T47D (cell line): ENCODE measurements at regions not wholly inside any gene's neighbourhood (a gene's known extent, or its start where the extent isn't known, plus 50 kb on each side); places are given as distances from the start of the nearest gene placed in this dataset.

Experiments used
- DNase-seq, 2 experiments: peaks; one replicate each; pipeline versions ENCODE4 v3.0.0 to v3.0.0-alpha.2; 2011 to 2012; ENCODE audit warnings: low read depth in 1 of 2, low spot score in 1 of 2
- JUND ChIP-seq: IDR thresholded peaks from 2 replicates; pipeline ENCODE4 v1.6.1; 2012; ENCODE audit warnings: low read depth
- in situ Hi-C: cut with HindIII; loops from 2 replicates; pipeline ENCODE4 v1.10.0; 2016; ENCODE audit warnings: low sequenced_read_pairs, low pct_unique_long_range_greater_than_20kb

DNA sequence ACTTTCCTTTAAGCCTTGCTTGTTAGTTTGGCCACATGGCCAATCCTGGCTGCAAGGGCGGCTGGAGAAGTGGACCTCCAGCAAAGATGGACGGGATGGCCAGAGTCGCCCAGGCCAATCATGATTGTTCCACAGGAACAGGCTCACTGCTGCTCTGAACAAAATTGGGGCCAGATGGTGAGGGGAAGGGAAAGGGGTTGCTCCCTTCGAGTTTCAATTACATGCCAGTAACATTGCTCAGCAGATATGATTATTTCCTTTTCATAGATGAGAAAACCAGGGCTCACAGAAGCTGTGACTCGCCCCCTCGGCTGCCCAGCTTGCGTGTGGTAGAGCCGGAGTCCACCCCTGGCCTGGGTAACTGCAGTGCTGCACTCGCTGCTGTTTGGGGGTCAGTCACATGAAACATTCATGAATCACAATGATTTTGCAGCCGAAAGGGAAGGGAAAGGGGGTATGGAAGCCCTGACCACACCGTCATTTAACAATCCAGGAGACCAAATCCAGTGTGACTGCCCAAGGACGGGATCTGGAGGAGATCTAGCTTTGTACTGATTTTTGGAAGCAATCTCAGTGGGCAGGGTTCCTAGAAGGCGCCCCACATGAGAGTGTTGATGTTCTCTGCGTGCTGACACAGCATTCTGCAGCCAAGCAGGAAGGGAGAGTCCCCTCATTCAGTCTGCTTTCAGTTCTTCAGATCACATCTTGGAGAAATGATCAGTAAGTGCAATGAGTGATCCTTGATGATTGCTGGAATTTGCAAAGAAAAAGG lies 77.3 kb upstream of the MSX1 start:
- no peak for TF ChIP-seq JUND
- DNase-seq = no peak
- in situ Hi-C loops = no loop called here

DNA sequence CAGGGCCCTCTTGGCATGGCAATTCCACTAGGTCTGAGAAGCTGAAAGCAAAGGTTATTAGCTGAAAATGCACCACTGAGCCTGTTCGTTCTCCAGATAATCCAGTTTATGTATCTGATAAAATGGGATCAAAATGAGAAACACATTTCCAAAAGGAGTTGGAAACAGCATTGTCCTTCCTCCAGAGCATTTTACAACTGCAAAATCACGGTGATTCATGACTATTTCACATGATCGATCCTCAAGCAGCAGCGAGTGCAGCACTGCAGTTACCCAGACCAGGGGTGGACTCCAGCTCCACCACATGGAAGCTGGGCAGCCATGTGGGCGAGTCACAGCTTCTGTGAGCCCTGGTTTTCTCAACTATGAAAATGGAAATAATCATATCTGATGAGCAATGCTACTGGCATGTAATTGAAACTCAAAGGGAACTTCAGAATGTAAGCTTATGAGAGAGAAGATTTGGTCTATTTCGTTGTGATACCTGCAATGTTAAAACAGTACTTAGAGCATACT lies 78.7 kb upstream of the MSX1 start:
- TF ChIP-seq JUND = no peak
- DNase-seq = no peak

DNA sequence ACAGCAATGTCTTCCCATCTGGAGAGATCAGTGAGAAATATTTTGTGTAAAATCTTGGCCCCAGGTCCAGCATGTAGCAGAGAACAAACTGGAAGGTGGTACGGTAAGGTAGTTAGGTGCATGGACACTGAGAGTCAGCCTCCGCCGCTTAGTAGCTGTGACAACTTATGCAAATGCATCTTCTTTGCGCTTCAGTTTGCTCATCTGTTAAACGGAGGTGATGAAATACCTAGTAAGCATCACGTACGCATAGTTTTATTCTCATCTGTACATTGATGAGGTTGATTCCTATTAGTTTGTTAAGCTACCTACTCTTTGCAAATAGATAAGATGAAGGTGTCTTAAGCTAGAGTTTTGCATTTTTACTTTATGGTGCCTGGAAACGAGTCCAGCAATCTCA lies 80.0 kb upstream of the MSX1 start:
- in situ Hi-C loops = no loop called here
- TF ChIP-seq JUND = no peak
- DNase-seq = no peak

More for the DNA sequence above, 78.7 kb upstream of the MSX1 start:
- in situ Hi-C loops = no loop called here

DNA sequence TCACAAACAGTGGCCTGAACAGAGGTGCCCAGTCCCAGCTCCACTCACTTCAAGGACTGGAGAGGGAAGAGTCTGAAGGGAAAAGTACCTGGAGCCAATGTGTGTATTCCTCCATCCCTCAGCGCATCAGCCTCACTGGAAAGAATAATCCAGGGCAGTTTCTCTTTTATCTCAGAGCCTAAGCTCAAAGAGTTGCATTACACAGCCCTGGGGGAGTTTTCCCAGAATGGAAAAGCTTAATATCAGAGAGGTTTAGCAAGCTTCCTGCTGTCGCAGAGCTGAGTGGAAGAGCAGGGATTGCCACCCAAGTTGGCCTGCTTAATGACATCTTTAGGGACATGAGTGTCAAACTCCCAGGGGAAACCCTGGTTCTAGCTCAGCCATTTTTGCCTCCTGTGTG lies 80.4 kb upstream of the MSX1 start:
- DNase-seq = no peak
- in situ Hi-C loops = no loop called here
- TF ChIP-seq JUND = no peak

DNA sequence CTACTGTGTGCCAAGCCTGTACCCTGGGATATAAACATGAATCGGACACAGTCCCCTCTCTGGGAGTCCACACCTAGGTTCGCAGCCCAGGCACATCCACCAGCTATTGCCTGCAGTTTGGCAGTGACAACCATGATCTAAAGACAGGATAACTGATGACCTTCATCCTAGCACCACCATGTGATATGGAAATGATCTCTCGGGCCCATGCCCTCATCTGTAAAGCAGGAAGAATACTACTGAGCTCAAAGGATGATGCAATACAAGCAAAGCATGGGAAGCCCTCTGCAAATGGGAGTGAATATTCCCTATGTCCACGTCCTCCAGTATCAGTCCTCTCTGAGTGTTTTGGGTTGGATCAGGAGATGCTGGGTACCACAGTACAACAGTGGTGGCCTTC lies 80.9 kb upstream of the MSX1 start:
- no peak for DNase-seq
- in situ Hi-C loops = no loop called here
- TF ChIP-seq JUND = no peak

DNA sequence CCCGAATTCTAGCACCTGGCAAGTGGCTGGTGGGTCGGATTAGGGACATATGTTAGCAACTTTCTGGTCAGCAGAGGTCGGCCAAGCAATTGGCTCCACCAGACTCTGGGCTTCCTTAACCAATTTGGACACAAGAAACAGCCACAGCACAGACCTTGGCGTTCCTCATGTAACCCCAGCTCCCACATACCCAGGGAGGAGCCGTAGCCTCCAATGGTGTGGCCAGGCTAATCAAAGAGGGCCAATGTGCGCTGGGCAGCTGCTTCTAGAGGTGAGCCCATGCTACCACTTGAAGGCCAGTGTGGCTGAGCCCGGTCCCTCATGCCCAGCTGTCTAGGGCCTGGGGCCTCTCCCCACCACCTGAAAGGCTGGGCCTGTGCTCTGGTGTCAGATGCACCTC lies 82.5 kb upstream of the MSX1 start:
- DNase-seq = no peak
- in situ Hi-C loops = no loop called here
- no peak for TF ChIP-seq JUND

DNA sequence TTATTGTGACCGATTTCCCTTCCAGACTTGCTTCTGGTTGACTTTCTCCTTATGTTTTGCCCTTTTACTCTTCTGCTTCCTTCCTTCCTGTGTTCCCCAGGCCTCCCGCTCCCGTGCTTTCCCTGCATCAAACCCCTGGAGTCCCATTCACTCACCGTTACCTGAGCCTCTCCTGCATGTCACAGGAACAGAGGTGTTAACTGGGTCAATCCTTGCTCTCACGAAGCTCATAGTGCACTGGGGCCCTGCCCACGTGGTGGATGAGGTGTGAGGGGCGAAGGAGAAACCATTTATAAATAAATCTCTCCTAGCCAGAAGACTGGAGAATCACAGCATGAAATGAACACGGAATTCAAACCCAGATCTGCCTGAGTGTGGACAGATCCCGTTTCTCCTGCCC lies 83.1 kb upstream of the MSX1 start:
- TF ChIP-seq JUND = no peak
- DNase-seq = no peak
- in situ Hi-C loops = no loop called here

DNA sequence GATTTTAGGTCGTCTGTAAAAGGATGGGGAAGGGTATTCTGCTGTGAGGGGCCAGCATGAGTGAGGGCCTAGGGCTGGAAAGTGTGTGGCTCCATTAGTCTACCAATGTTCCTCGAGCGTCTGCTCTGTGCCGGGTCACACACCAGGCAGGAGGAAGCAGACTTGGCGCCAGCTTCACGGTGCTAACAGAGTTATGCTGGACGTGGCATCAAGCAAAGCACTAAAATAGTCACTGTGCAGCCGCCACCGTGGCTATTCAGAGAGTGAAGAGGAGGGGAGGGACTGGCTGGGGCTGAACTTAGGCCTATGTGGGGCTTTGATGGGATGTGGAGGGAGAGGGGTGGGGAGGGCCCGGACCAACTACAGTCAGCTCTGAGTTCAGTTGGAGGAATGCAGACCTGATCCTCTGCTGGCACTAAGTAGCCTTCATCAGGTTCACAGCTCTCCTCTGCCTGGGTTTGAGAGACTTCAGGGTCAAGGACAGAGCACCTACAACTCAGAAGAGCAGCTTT lies 83.9 kb upstream of the MSX1 start:
- in situ Hi-C loops = no loop called here
- TF ChIP-seq JUND = no peak
- no peak for DNase-seq

DNA sequence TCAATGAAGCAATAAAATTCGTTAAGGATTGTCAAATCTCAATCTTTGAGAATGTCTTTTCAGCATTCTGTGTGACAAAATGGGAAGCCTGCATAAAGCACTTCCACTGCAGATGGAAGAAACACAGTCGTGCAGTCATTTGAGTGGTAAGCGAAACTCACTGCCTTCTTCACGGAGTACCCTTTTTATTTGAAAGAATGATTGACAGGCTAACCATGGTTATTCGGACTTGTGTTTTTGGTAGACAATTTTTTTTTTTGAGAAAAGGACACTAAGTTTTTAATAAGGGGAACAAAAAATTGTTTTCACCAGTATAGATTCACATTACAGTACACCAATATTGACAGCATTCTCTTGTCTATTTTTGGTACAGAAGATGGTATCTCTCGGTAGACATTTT lies 86.9 kb upstream of the MSX1 start:
- TF ChIP-seq JUND = no peak
- in situ Hi-C loops = no loop called here
- no peak for DNase-seq

DNA sequence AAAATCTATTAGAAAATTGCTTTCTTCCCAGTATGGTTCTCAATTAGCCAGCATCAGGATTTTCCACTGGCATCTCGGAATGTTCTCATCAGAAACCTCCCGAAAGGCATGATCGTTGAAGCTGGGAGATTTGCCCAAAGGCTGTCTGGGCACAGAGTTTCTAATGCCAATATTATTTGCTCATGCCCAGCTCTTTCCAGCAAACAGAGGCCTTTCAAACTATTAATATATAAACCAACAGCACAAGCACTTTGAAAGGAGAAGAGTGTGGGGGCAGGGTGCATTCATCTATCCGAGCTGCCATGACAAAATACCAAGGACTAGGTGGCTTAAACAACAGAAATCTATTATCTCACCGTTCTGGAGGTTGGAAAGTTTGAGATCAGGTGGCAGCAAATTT lies 88.3 kb upstream of the MSX1 start:
- TF ChIP-seq JUND = no peak
- in situ Hi-C loops = no loop called here
- no peak for DNase-seq

DNA sequence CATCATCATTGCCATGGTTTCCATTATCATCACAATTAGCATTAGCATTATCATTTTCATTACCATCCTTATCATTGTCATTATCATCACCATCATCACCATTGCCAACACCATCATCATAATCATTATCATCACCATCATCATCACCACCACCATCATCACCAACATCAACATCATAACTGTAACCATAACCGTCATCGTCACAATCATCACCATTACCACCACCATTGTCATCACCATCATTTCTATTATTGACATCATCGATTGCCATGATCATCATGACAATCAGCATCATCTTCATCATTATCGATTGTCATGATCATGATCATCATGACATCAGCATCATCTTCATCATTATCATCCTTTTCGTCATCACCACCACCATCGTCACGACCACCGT lies 88.9 kb upstream of the MSX1 start:
- in situ Hi-C loops = no loop called here
- TF ChIP-seq JUND = no peak
- no peak for DNase-seq

DNA sequence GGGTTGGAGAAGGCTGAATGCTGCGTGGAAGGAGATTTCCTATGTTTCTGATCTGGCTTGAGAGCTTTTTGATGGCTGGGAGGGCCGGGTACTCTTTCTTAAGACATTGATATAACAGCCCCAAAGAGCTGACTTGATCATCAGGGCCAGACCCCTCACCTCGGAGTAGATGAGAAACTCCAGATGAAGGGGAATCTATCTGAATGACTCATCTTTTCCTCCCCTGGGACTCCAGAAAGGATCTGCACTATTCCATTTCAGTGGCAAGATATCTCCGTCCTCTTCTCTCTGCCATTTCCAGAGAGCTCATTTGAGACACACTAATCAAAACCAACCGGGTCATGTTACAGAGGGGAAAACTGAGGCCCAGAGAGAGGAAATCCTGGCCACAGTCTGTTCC lies 92.9 kb upstream of the MSX1 start:
- in situ Hi-C loops = no loop called here
- no peak for DNase-seq
- no peak for TF ChIP-seq JUND

DNA sequence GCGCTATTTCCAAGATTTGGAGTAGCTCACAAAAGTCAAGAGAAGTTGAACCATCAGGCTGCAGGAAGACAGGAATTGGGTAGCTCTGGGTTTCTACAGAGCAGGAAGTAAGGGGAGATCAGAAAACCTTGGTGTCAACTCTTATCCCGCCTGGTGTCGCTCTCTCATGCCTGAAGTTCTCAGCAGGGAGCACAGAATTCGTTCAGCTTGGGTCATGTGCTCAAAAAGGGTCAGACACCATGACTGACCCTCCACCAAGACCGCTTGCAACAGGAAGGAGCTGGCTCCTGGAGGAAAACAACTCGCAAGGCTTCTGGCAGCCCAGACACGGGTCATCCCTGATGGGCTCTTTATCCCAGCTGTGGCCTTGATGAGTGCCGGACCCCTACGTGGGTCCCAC lies 93.7 kb upstream of the MSX1 start:
- no peak for TF ChIP-seq JUND
- in situ Hi-C loops = no loop called here
- no peak for DNase-seq

DNA sequence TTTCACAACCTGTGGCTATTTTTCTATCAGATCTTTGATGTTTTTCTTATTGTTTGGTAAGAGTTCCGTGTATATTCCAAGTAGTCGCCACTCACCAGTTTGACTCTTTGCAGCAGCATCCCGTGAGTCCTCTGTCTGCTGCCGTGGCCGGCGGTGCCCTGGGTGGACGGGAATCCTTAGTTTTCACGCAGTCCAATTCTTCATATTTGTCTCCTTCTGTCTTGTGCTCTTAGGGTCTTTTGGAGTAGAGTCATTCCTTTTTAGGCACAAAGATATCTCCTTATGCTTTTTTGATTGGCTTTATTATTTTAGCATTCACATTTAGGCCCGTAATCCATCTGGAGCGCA lies 94.9 kb upstream of the MSX1 start:
- no peak for TF ChIP-seq JUND
- in situ Hi-C loops = no loop called here
- DNase-seq = no peak
